Panc1 (cell line): ENCODE measurements at regions not wholly inside any gene's neighbourhood (a gene's known extent, or its start where the extent isn't known, plus 50 kb on each side); places are given as distances from the start of the nearest gene placed in this dataset.

Experiments
- ATAC-seq: fragments of 200-7000 bp; cut with Tn5 transposase; 2 replicates; pipeline ENCODE4 v1.9.1; 2020; ENCODE audit warnings: mild to moderate bottlenecking, moderate library complexity
- BruUV-seq: library from RNA; stranded (reverse); fragments of 400-500 nt; replicated peaks from 2 replicates; lab custom pipeline; 2021; lab: Mats Ljungman, UMichigan
- CTCF ChIA-PET: fragments of 300-600 bp; sonication (Branson Sonifier 250); formaldehyde crosslinking; loops from one replicate; lab custom pipeline; 2022; ENCODE audit warnings: antibody characterized with exemption; lab: Charles Lee
- POLR2A ChIA-PET: fragments of 300-600 bp; sonication (Branson Sonifier 250); formaldehyde crosslinking; loops from one replicate; lab custom pipeline; 2022; ENCODE audit warnings: antibody characterized with exemption; lab: Charles Lee
- DNase-seq: peaks from one replicate; pipeline ENCODE4 v3.0.0-alpha.2; 2010; ENCODE audit warnings: low read depth, low spot score
- H3K27ac ChIP-seq: 2 replicates; pipeline ENCODE4 v1.5.1; 2011; ENCODE audit warnings: mild to moderate bottlenecking, low read length, inconsistent platforms
- H3K27me3 ChIP-seq: fragments of 200-500 bp; sonication (Bioruptor generic); 2 replicates; pipeline ENCODE4 v1.6.0; 2014; ENCODE audit warnings: low read length, inconsistent platforms; ENCODE audit not compliant: control insufficient read depth, insufficient read depth
- H3K36me3 ChIP-seq: fragments of 200-500 bp; sonication (Bioruptor generic); 2 replicates; pipeline ENCODE4 v1.5.1; 2014; ENCODE audit warnings: inconsistent platforms, mild to moderate bottlenecking, low read length, moderate library complexity; ENCODE audit not compliant: control insufficient read depth, insufficient read depth
- H3K4me1 ChIP-seq: 2 replicates; pipeline ENCODE4 v1.5.1; 2011; ENCODE audit warnings: inconsistent platforms, mild to moderate bottlenecking, low read length, moderate library complexity; ENCODE audit not compliant: control insufficient read depth, insufficient read depth
- H3K4me3 ChIP-seq, 2 experiments: 2 replicates each; pipeline ENCODE4 v1.5.1; 2011 to 2012; ENCODE audit warnings: low read depth in 2 of 2, low read length in 2 of 2, mild to moderate bottlenecking in 2 of 2, inconsistent platforms in 1 of 2, moderate library complexity in 1 of 2
- H3K9me3 ChIP-seq: fragments of 200-500 bp; sonication (Bioruptor generic); 2 replicates; pipeline ENCODE4 v1.5.1; 2014; ENCODE audit warnings: low read depth, mild to moderate bottlenecking, inconsistent platforms, low read length, moderate library complexity; ENCODE audit not compliant: control insufficient read depth, insufficient read depth
- POLR2AphosphoS5 ChIP-seq: IDR thresholded peaks from 2 replicates; pipeline ENCODE4 v1.6.1; 2012; ENCODE audit warnings: mild to moderate bottlenecking, low read depth, low read length, moderate library complexity
- REST ChIP-seq, 2 experiments: IDR thresholded peaks; 2 replicates each; pipeline ENCODE4 v1.6.1; 2011 to 2012; ENCODE audit warnings: low read depth in 2 of 2, control low read depth in 1 of 2, low read length in 1 of 2, mild to moderate bottlenecking in 1 of 2, moderate library complexity in 1 of 2; ENCODE audit not compliant: insufficient read depth in 1 of 2
- SIN3A ChIP-seq: IDR thresholded peaks from 2 replicates; pipeline ENCODE4 v1.6.1; 2012; ENCODE audit warnings: low read depth, mild to moderate bottlenecking, low read length, moderate library complexity, borderline replicate concordance; ENCODE audit not compliant: insufficient read depth
- TCF7L2 ChIP-seq: IDR thresholded peaks from 2 replicates; pipeline ENCODE4 v1.6.1; 2011; ENCODE audit warnings: mild to moderate bottlenecking, low read depth, low read length, inconsistent platforms
- in situ Hi-C: cut with HindIII; loops from 2 replicates; pipeline ENCODE4 v1.10.0; 2016; ENCODE audit warnings: low sequenced_read_pairs, low pct_unique_long_range_greater_than_20kb
- intact Hi-C: fragments of 100-400 bp; cut with micrococcal nuclease; formaldehyde crosslinking; loops from one replicate; pipeline ENCODE4 v1.10.0; 2022; ENCODE audit not compliant: unreplicated experiment
- TF ChIP-seq, protein P1 (sequence below): fragments of 450-650 bp; IDR thresholded peaks from 2 replicates; pipeline ENCODE4 v1.5.1; 2017; ENCODE audit warnings: mild to moderate bottlenecking

GRCh38 chr7:130947792-130948580 is 214.0 kb upstream of the KLF14 start:
- ChIA-PET POLR2A (no interaction called here), CTCF (no interaction called here)
- BruUV-seq, result no TSS peak
- Histone ChIP-seq H3K27me3 (no peaks in the 10 kb centered on the region), H3K27ac (peak overlapping the region; percentile 99), H3K36me3 (peaks cover 9% of the 10 kb centered on the region), H3K4me3 (no peak overlapping the region), H3K4me1 (peaks cover 84% of the 10 kb centered on the region), H3K9me3 (no peaks in the 10 kb centered on the region)
- TF ChIP-seq POLR2AphosphoS5 (no peak), SIN3A (no peak), TCF7L2 (no peak), REST (IDR thresholded peaks at IDR 0.05; ENCODE audit: insufficient read depth in 1 of 2, low read depth in 2 of 2, low read length in 1 of 2) (no peak)
- TF ChIP-seq, protein P1, sequence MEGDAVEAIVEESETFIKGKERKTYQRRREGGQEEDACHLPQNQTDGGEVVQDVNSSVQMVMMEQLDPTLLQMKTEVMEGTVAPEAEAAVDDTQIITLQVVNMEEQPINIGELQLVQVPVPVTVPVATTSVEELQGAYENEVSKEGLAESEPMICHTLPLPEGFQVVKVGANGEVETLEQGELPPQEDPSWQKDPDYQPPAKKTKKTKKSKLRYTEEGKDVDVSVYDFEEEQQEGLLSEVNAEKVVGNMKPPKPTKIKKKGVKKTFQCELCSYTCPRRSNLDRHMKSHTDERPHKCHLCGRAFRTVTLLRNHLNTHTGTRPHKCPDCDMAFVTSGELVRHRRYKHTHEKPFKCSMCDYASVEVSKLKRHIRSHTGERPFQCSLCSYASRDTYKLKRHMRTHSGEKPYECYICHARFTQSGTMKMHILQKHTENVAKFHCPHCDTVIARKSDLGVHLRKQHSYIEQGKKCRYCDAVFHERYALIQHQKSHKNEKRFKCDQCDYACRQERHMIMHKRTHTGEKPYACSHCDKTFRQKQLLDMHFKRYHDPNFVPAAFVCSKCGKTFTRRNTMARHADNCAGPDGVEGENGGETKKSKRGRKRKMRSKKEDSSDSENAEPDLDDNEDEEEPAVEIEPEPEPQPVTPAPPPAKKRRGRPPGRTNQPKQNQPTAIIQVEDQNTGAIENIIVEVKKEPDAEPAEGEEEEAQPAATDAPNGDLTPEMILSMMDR, result no peak
- no peak for DNase-seq
- intact Hi-C loops (no loop called here), in situ Hi-C loops (no loop called here)
- no peak for ATAC-seq

GRCh38 chr7:130948822-130949221 is 214.8 kb upstream of the KLF14 start:
- Histone ChIP-seq H3K4me3 (no peak overlapping the region), H3K27me3 (no peaks in the 10 kb centered on the region), H3K4me1 (peaks cover 84% of the 10 kb centered on the region), H3K36me3 (peaks cover 8% of the 10 kb centered on the region), H3K27ac (peak overlapping the region; percentile 74; the same call in 1 of the 2 replicates), H3K9me3 (no peaks in the 10 kb centered on the region)
- no TSS peak for BruUV-seq
- POLR2A ChIA-PET, result no interaction called here
- TF ChIP-seq POLR2AphosphoS5 (no peak), REST (IDR thresholded peaks at IDR 0.05; ENCODE audit: insufficient read depth in 1 of 2, low read depth in 2 of 2, low read length in 1 of 2) (no peak), TCF7L2 (no peak), SIN3A (no peak)
- TF ChIP-seq, protein P1, result no peak
- intact Hi-C loops, result no loop called here
- ATAC-seq (no peak), DNase-seq (no peak)
- in situ Hi-C loops, result no loop called here
- CTCF ChIA-PET, result no interaction called here
